Osteoblast (primary cell): ENCODE measurements at regions not wholly inside any gene's neighbourhood (a gene's known extent, or its start where the extent isn't known, plus 50 kb on each side); places are given as distances from the start of the nearest gene placed in this dataset.

ENCODE experiments used
- DNase-seq: peaks from one replicate; pipeline ENCODE4 v3.0.0; 2011; ENCODE audit warnings: low spot score, mixed read lengths; ENCODE audit not compliant: insufficient read length; ENCODE audit errors: missing footprints
- H2AFZ ChIP-seq: 2 replicates; pipeline ENCODE4 v1.6.0; 2011; ENCODE audit warnings: mild to moderate bottlenecking, low read length
- H3K27ac ChIP-seq: 2 replicates; pipeline ENCODE4 v1.5.1; 2011; ENCODE audit warnings: mild to moderate bottlenecking, low read depth, low read length, moderate library complexity
- H3K27me3 ChIP-seq: 2 replicates; pipeline ENCODE4 v1.6.0; 2012; ENCODE audit warnings: mild to moderate bottlenecking, control low read depth, inconsistent platforms, low read length, moderate library complexity; ENCODE audit not compliant: insufficient read depth
- H3K36me3 ChIP-seq: 2 replicates; pipeline ENCODE4 v1.5.1; 2011; ENCODE audit warnings: mild to moderate bottlenecking, low read length, control low read depth, moderate library complexity; ENCODE audit not compliant: insufficient read depth
- H3K4me1 ChIP-seq: 2 replicates; pipeline ENCODE4 v1.5.1; 2011; ENCODE audit warnings: mild to moderate bottlenecking, low read length, control low read depth, moderate library complexity; ENCODE audit not compliant: insufficient read depth
- H3K4me2 ChIP-seq: 2 replicates; pipeline ENCODE4 v1.6.0; 2011; ENCODE audit warnings: mild to moderate bottlenecking, low read length; ENCODE audit not compliant: insufficient read depth
- H3K4me3 ChIP-seq: fragments of 200-600 bp; sonication (generic); 3 replicates; pipeline ENCODE4 v1.5.1; 2012; ENCODE audit warnings: mild to moderate bottlenecking, low read length, inconsistent platforms; ENCODE audit not compliant: insufficient read depth
- H3K79me2 ChIP-seq: 2 replicates; pipeline ENCODE4 v1.6.0; 2012; ENCODE audit warnings: mild to moderate bottlenecking, low read length, control low read depth, inconsistent platforms; ENCODE audit not compliant: insufficient read depth
- H3K9me3 ChIP-seq: 2 replicates; pipeline ENCODE4 v1.5.1; 2011; ENCODE audit warnings: low read depth, low read length, control low read depth
- H4K20me1 ChIP-seq: 2 replicates; pipeline ENCODE4 v1.6.0; 2012; ENCODE audit warnings: mild to moderate bottlenecking, low read length, control low read depth; ENCODE audit not compliant: insufficient read depth
- TF ChIP-seq, protein P1 (sequence below): IDR thresholded peaks from 2 replicates; pipeline ENCODE4 v1.5.1; 2011; ENCODE audit warnings: mild to moderate bottlenecking, low read depth, low read length, moderate library complexity; ENCODE audit errors: extremely low read depth

DNA sequence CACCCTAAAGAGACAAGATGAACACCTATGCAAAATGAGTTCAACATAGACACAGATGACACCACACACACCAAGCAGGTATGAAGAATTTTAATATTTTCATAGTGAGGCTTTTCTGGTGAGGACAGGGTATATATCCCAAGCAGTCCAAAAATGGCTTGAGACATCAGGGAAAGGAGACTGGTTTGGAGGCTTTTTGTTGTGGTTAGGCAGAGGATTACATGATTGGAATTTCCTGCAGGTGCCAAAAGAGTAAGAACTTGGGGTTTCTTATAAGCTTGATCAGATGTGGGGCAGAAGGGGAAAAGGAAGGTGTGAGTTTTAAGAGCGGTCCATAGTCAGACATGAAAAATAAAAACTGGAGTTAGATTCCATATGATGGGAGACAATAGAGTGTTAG lies 420.8 kb upstream of the SLITRK1 start:
- no peaks in the 10 kb centered on the region for H3K36me3 ChIP-seq
- DNase-seq, result no peak
- no peaks in the 10 kb centered on the region for H3K9me3 ChIP-seq
- no peaks in the 10 kb centered on the region for H4K20me1 ChIP-seq
- H3K4me2 ChIP-seq, result no peak overlapping the region
- no peak overlapping the region for H2AFZ ChIP-seq
- H3K27ac ChIP-seq, result no peak overlapping the region
- no peaks in the 10 kb centered on the region for H3K4me1 ChIP-seq
- H3K79me2 ChIP-seq, result no peaks in the 10 kb centered on the region
- no peaks in the 10 kb centered on the region for H3K27me3 ChIP-seq
- TF ChIP-seq, protein P1, sequence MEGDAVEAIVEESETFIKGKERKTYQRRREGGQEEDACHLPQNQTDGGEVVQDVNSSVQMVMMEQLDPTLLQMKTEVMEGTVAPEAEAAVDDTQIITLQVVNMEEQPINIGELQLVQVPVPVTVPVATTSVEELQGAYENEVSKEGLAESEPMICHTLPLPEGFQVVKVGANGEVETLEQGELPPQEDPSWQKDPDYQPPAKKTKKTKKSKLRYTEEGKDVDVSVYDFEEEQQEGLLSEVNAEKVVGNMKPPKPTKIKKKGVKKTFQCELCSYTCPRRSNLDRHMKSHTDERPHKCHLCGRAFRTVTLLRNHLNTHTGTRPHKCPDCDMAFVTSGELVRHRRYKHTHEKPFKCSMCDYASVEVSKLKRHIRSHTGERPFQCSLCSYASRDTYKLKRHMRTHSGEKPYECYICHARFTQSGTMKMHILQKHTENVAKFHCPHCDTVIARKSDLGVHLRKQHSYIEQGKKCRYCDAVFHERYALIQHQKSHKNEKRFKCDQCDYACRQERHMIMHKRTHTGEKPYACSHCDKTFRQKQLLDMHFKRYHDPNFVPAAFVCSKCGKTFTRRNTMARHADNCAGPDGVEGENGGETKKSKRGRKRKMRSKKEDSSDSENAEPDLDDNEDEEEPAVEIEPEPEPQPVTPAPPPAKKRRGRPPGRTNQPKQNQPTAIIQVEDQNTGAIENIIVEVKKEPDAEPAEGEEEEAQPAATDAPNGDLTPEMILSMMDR, result no peak
- H3K4me3 ChIP-seq, result no peak overlapping the region

DNA sequence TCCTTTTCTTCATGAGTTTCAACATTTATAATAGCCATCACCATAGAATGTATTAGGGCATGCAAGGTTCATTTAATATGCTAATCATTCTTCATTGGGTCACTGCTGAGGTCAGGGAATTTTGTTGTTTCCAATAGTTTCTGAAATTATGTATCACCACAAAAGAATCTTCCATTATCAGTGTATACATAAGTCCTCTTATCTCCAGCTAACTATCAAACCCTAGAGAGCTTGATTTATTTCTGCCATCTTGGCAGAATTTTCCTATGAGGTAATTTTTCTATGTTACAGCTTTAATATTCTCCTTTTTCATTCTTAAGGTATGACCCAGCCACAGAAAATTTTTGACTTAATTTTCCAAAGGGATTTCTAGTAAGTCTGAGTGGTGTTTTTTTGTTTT lies 415.0 kb upstream of the SLITRK1 start:
- H3K27me3 ChIP-seq, result no peaks in the 10 kb centered on the region
- H3K4me1 ChIP-seq, result no peaks in the 10 kb centered on the region
- no peak for DNase-seq
- H3K9me3 ChIP-seq, result no peaks in the 10 kb centered on the region
- H3K4me3 ChIP-seq, result no peak overlapping the region
- H2AFZ ChIP-seq, result no peak overlapping the region
- TF ChIP-seq, protein P1, result no peak
- H3K27ac ChIP-seq, result no peak overlapping the region
- H3K79me2 ChIP-seq, result no peaks in the 10 kb centered on the region
- no peaks in the 10 kb centered on the region for H3K36me3 ChIP-seq
- no peak overlapping the region for H3K4me2 ChIP-seq
- no peaks in the 10 kb centered on the region for H4K20me1 ChIP-seq

DNA sequence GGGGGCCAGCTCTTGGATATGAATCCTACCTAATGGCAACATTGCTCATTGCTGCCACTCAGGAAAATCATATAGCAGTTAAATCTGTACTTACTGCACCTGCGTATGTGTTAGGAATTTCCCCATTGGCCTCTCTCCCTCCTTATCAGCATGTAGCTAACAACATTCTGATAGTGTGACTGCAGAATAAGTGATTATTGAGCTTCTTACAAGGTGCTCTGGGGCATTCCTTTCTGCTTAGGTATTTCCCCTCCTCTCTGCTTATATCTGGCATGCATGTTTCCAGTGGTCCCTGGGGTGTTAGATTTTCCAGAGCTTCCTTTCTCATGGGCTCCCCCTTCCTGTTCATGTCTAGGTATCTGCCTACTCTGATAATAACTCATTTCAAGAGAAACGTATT lies 414.1 kb upstream of the SLITRK1 start:
- H2AFZ ChIP-seq, result no peak overlapping the region
- H3K36me3 ChIP-seq, result no peaks in the 10 kb centered on the region
- TF ChIP-seq, protein P1, result no peak
- H3K79me2 ChIP-seq, result no peaks in the 10 kb centered on the region
- no peaks in the 10 kb centered on the region for H3K4me1 ChIP-seq
- no peaks in the 10 kb centered on the region for H3K27me3 ChIP-seq
- DNase-seq, result no peak
- H3K4me3 ChIP-seq, result no peak overlapping the region
- H3K9me3 ChIP-seq, result no peaks in the 10 kb centered on the region
- no peak overlapping the region for H3K4me2 ChIP-seq
- H3K27ac ChIP-seq, result no peak overlapping the region
- H4K20me1 ChIP-seq, result no peaks in the 10 kb centered on the region

DNA sequence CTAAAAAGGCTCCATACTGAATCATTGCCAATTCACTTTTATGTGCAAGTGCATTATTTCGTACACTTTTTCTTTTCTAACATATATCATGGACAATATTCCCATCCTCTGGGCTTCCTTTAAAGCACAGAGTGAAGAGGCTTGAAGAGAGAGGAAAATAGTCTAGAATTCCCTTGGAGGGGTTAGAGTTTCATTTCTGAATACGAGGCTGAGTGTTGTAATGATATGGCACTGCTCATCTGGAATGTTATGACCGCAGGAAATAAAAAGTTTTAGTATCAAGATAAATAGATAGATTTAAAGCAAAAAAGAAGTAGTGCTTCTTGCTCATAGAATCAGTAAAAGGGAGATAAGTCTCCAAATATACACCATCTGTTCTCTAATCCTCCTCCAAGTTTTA lies 412.3 kb upstream of the SLITRK1 start:
- Histone ChIP-seq H3K4me1 (no peaks in the 10 kb centered on the region), H3K36me3 (no peaks in the 10 kb centered on the region), H3K27me3 (no peaks in the 10 kb centered on the region), H3K4me2 (no peak overlapping the region), H3K79me2 (no peaks in the 10 kb centered on the region), H4K20me1 (no peaks in the 10 kb centered on the region), H3K9me3 (no peaks in the 10 kb centered on the region), H3K27ac (no peak overlapping the region), H3K4me3 (no peak overlapping the region), H2AFZ (no peak overlapping the region)
- no peak for DNase-seq
- TF ChIP-seq, protein P1, result no peak
